Uterus (tissue), 2 donors: ENCODE measurements at regions not wholly inside any gene's neighbourhood (a gene's known extent, or its start where the extent isn't known, plus 50 kb on each side); places are given as distances from the start of the nearest gene placed in this dataset.

Experiments
- POLR2A ChIP-seq, 2 donors: fragments of 450-650 bp; IDR thresholded peaks; one replicate each; pipeline ENCODE4 v1.6.1; 2016; ENCODE audit warnings: antibody characterized with exemption in 2 of 2, mild to moderate bottlenecking in 1 of 2, moderate library complexity in 1 of 2
- TF ChIP-seq, protein P1 (sequence below), 4 experiments: fragments of 200-600 bp in 2 of 4; fragments of 450-650 bp in 2 of 4; sonication (generic) in 2 of 4; IDR thresholded peaks; one replicate each; pipeline ENCODE4 v1.5.1; 2016 to 2019; ENCODE audit warnings: antibody characterized with exemption in 4 of 4, mild to moderate bottlenecking in 2 of 4, moderate library complexity in 1 of 4

DNA sequence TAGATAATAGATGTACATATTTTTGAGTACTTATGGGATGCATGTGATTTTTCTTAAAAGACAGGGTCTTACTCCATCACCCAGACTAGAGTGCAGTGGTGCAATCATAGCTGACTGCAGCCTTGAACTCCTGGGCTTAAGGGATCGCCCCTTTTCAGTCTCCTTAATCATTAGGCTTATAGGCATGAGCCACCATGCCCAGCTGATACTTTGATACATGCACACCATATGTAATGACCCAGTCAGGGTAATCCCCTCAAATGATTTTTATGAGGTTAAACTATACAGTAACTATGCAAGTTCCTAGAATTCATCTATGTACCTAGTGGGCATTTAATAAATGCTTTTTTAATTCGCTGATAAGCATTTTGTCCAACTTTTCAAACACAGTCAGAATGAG is 292.3 kb downstream of the DTWD2 start:
- TF ChIP-seq, protein P1, sequence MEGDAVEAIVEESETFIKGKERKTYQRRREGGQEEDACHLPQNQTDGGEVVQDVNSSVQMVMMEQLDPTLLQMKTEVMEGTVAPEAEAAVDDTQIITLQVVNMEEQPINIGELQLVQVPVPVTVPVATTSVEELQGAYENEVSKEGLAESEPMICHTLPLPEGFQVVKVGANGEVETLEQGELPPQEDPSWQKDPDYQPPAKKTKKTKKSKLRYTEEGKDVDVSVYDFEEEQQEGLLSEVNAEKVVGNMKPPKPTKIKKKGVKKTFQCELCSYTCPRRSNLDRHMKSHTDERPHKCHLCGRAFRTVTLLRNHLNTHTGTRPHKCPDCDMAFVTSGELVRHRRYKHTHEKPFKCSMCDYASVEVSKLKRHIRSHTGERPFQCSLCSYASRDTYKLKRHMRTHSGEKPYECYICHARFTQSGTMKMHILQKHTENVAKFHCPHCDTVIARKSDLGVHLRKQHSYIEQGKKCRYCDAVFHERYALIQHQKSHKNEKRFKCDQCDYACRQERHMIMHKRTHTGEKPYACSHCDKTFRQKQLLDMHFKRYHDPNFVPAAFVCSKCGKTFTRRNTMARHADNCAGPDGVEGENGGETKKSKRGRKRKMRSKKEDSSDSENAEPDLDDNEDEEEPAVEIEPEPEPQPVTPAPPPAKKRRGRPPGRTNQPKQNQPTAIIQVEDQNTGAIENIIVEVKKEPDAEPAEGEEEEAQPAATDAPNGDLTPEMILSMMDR (IDR thresholded peaks at IDR 0.05) = no peak
- no peak for TF ChIP-seq POLR2A (IDR thresholded peaks at IDR 0.05)
